NT2/D1 (cell line): ENCODE measurements at regions not wholly inside any gene's neighbourhood (a gene's known extent, or its start where the extent isn't known, plus 50 kb on each side); places are given as distances from the start of the nearest gene placed in this dataset.
"Not testable (repeated sequence)": the region's sequence is repeated elsewhere in the genome, so short reads cannot be mapped to it uniquely, and the experiment has no call there.

Experiments
- DNase-seq: peaks from one replicate; pipeline ENCODE4 v3.0.0-alpha.2; 2011; ENCODE audit warnings: low read depth, low spot score
- H3K27me3 ChIP-seq: 2 replicates; pipeline ENCODE4 v1.6.0; 2011; ENCODE audit warnings: mild to moderate bottlenecking; ENCODE audit not compliant: insufficient read length, insufficient read depth
- H3K36me3 ChIP-seq: 2 replicates; pipeline ENCODE4 v1.6.1; 2011; ENCODE audit warnings: mild to moderate bottlenecking, low read length, mixed read lengths; ENCODE audit not compliant: insufficient read depth, insufficient read length
- H3K4me1 ChIP-seq: 2 replicates; pipeline ENCODE4 v1.5.1; 2011; ENCODE audit not compliant: insufficient read depth, insufficient read length
- H3K4me3 ChIP-seq: 2 replicates; pipeline ENCODE4 v1.5.1; 2011; ENCODE audit warnings: low read depth; ENCODE audit not compliant: insufficient read length
- H3K9ac ChIP-seq: 2 replicates; pipeline ENCODE4 v1.6.0; 2011; ENCODE audit warnings: low read depth; ENCODE audit not compliant: insufficient read length
- H3K9me3 ChIP-seq: 2 replicates; pipeline ENCODE4 v1.5.1; 2011; ENCODE audit warnings: mild to moderate bottlenecking, low read length; ENCODE audit not compliant: insufficient read depth
- SUZ12 ChIP-seq: IDR thresholded peaks from 2 replicates; pipeline ENCODE4 v1.6.1; 2011; ENCODE audit not compliant: insufficient read length, insufficient read depth; ENCODE audit errors: extremely low read depth
- YY1 ChIP-seq: IDR thresholded peaks from 2 replicates; pipeline ENCODE4 v1.6.1; 2011; ENCODE audit not compliant: insufficient read length, insufficient read depth
- ZNF274 ChIP-seq: IDR thresholded peaks from 2 replicates; pipeline ENCODE4 v1.6.1; 2011; ENCODE audit warnings: mild to moderate bottlenecking, low read depth, low read length

- Histone ChIP-seq H3K9me3 (no peaks in the 10 kb centered on the region), H3K4me3 (no peak overlapping the region), H3K27me3 (peaks cover 48% of the 10 kb centered on the region), H3K9ac (no peak overlapping the region), H3K36me3 (no peaks in the 10 kb centered on the region), H3K4me1 (peaks cover 5% of the 10 kb centered on the region)
- DNase-seq, result no peak
- TF ChIP-seq ZNF274, result no peak
- no peak for TF ChIP-seq SUZ12
- TF ChIP-seq YY1, result no peak
Measured at GRCh38 chrX:1102786-1103185, 109.7 kb downstream of the CRLF2 start.

GRCh38 chrX:1102221-1102620, 110.2 kb downstream of the CRLF2 start:
- H3K9ac ChIP-seq, DNase-seq, H3K9me3 ChIP-seq, H3K36me3 ChIP-seq, H3K4me3 ChIP-seq, H3K4me1 ChIP-seq: not testable (repeated sequence)
- H3K27me3 ChIP-seq, result peaks cover 44% of the 10 kb centered on the region

GRCh38 chrX:1099146-1099770, 113.2 kb downstream of the CRLF2 start:
- Histone ChIP-seq H3K27me3 (peaks cover 30% of the 10 kb centered on the region), H3K9ac (no peak overlapping the region), H3K4me1 (no peaks in the 10 kb centered on the region), H3K36me3 (no peaks in the 10 kb centered on the region), H3K4me3 (no peak overlapping the region), H3K9me3 (peaks cover 6% of the 10 kb centered on the region; the same call in 1 of the 2 replicates)
- DNase-seq, result no peak
- TF ChIP-seq SUZ12 (no peak), ZNF274 (no peak), YY1 (no peak)

GRCh38 chrX:1097328-1097727, 115.1 kb downstream of the CRLF2 start:
- DNase-seq, result no peak
- no peak overlapping the region for H3K9ac ChIP-seq
- H3K36me3 ChIP-seq, result no peaks in the 10 kb centered on the region
- H3K27me3 ChIP-seq, result peaks cover 25% of the 10 kb centered on the region
- no peak overlapping the region for H3K4me3 ChIP-seq
- H3K9me3 ChIP-seq, result peaks cover 6% of the 10 kb centered on the region; the same call in 1 of the 2 replicates
- peaks cover 3% of the 10 kb centered on the region for H3K4me1 ChIP-seq
- TF ChIP-seq YY1 (no peak), SUZ12 (no peak), ZNF274 (no peak)

- H3K27me3 ChIP-seq, result peaks cover 8% of the 10 kb centered on the region
- no peak for DNase-seq
- H3K9me3 ChIP-seq, result peaks cover 6% of the 10 kb centered on the region; the same call in 1 of the 2 replicates
- no peak overlapping the region for H3K9ac ChIP-seq
- TF ChIP-seq SUZ12, result no peak
- TF ChIP-seq YY1, result no peak
- TF ChIP-seq ZNF274, result no peak
- no peaks in the 10 kb centered on the region for H3K36me3 ChIP-seq
- peaks cover 3% of the 10 kb centered on the region for H3K4me1 ChIP-seq
- no peak overlapping the region for H3K4me3 ChIP-seq
Measured at GRCh38 chrX:1094566-1095333, 117.7 kb downstream of the CRLF2 start.

- H3K9ac ChIP-seq, result no peak overlapping the region
- H3K36me3 ChIP-seq, result no peaks in the 10 kb centered on the region
- peaks cover 6% of the 10 kb centered on the region; the same call in 1 of the 2 replicates for H3K9me3 ChIP-seq
- H3K4me1 ChIP-seq, result peaks cover 3% of the 10 kb centered on the region
- no peak overlapping the region for H3K4me3 ChIP-seq
- H3K27me3 ChIP-seq, result no peaks in the 10 kb centered on the region
- no peak for TF ChIP-seq ZNF274
- no peak for TF ChIP-seq YY1
- TF ChIP-seq SUZ12, result no peak
- DNase-seq, result no peak
Measured at GRCh38 chrX:1093586-1094421, 118.6 kb downstream of the CRLF2 start.

- H3K9ac ChIP-seq, result no peak overlapping the region
- H3K9me3 ChIP-seq, result peaks cover 6% of the 10 kb centered on the region; the same call in 1 of the 2 replicates
- peaks cover 3% of the 10 kb centered on the region for H3K4me1 ChIP-seq
- no peaks in the 10 kb centered on the region for H3K27me3 ChIP-seq
- DNase-seq, result no peak
- TF ChIP-seq SUZ12 (no peak), YY1 (no peak), ZNF274 (no peak)
- no peaks in the 10 kb centered on the region for H3K36me3 ChIP-seq
- no peak overlapping the region for H3K4me3 ChIP-seq
Measured at GRCh38 chrX:1093121-1093520, 119.3 kb downstream of the CRLF2 start.
